Pulmonary artery endothelial cell (primary cell): ENCODE measurements at regions not wholly inside any gene's neighbourhood (a gene's known extent, or its start where the extent isn't known, plus 50 kb on each side); places are given as distances from the start of the nearest gene placed in this dataset.

ENCODE experiments used
- DNase-seq: peaks from one replicate; pipeline ENCODE4 v3.0.0-alpha.2; 2011; ENCODE audit warnings: low read depth, low spot score

GRCh38 chr2:120898496-120898895 is 162.8 kb downstream of the GLI2 start:
- DNase-seq, result no peak

DNA sequence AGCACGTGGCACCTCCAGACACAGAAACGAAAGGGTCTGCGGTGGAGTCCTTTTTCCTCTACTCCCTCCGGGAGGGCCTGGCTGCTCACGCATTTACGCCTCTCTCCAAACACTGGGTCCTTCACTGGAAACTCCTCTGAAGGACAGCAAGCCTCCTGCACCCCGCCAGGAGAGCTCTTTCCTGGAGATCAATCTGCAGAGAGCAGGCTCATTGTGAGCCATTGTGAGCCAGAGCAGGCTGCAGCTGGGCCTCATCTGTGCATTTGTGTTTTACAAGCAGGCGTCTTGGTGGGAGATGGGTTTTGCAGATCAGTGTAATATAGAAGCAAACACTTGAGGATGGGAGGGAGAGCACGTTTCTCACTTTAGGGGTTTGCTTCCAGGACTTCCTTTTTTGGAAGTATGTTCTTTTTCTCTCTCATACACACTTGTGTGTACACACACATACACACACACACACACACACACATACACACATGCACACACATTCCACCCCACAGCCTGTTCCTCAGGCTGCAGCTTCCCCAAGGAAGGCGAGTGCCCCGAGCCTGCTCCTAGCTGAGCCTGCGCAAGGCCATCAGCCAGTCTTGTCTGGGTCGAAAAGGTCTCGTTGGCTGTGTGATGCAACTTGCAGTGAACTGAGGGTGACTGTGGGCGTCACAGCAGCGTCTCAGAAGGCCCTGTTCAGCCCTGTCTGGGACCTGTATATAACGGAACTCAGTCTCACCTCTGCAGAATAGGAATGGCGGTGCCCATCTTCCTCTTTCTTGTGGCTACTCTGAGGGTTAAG is 163.5 kb downstream of the GLI2 start:
- DNase-seq, result no peak

GRCh38 chr2:120899771-120900170 is 164.1 kb downstream of the GLI2 start:
- DNase-seq, result no peak

DNA sequence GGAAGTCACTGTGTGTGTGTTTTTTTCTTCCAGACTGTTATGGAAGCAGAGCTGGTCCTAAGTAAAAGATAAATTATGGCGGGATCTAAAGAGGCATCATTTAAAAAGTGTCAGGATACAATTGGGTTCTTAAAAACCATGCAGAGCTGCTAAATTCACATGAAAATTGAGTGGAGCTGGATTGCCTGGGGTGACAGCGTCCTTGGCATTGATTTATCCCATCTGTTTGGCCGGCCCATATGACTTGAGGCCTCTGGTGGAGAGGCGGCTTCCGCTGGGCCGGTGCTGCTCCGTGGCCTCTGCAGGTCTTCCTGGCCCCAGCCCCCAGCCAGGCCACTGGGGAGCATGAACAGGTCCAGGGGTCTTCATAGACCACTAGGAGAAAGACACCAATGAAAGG is 165.5 kb downstream of the GLI2 start:
- no peak for DNase-seq

DNA sequence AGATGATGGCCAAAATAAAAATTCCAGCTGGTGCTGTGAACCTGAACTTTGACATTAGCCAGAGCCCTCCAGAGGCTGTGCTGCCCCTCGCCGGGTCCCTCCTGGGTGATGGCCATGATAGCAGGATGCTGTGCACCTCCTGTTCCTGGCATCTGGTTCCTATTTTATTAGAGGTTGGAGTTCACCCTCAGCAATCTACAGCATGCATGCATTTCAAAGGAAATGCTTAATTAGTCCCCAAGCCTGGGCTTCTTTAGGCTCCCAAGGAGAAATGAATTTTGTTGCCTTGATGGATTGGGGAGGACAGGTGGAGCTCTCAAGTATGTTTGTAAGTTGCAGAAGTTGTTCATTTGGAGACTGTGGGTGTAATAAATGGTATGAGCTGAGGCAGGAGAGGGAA is 166.9 kb downstream of the GLI2 start:
- DNase-seq, result no peak

- no peak for DNase-seq
Measured at GRCh38 chr2:120904379-120904778, 168.7 kb downstream of the GLI2 start.

DNA sequence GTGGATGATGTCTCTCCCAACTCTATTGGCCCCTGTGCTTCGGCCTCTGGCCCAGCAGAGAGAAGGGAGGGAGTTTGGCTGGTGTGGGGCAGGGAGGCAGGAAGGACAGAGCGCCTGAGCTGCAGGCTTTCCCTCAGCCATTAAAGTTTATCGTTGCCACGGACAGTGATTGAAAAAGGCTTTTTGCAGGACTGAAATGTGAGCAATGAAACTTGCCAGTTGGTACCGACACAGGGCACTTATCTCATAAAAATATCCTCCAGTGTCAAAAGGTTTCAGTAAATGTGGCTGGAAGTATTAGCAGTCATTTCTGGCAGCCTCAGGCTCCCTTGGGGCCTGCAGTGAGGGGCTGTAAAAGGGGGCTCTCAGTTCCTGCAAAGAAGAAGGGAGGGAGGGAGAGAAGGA is 169.2 kb downstream of the GLI2 start:
- DNase-seq, result no peak

DNA sequence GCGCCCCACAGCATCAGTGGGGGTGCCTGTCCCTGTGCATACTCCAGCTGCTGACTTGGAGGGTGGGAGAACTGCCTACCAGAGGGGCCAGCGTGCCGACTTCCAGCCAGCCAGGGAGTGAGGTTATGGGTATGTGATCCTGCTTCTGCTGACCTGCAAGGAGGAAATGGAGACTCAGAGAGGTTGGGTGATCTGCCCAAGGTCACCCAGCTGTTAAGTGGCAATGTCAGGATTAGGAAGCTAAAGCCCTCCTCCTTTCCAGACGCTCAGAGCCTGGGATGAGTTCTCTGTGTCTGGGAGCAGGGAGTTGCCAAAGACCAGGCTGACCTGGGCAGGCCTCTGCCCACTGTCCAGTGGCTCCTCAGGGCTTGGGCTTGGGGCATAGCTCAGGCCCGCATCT is 169.6 kb downstream of the GLI2 start:
- DNase-seq, result no peak

GRCh38 chr2:120905824-120906571 is 170.3 kb downstream of the GLI2 start:
- DNase-seq, result no peak

DNA sequence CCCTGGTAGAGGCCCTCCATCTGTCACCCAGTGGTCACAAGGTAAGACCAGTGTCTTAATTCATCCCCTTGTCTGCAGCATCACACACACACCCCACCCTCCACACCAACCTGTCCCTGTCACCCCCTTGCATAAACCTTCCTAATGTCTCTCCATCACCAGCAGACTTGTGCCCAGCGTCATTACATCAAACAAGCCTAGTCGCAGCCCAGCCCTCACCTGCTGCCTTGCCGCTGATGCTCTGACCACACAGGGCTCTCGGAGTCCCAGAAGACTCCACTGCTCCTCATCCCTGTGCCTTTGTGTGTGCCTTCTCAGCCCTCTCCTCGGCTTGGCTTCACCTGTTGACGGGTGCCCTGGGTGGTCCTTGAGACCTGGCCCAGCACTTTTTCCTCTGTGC is 171.2 kb downstream of the GLI2 start:
- no peak for DNase-seq

DNA sequence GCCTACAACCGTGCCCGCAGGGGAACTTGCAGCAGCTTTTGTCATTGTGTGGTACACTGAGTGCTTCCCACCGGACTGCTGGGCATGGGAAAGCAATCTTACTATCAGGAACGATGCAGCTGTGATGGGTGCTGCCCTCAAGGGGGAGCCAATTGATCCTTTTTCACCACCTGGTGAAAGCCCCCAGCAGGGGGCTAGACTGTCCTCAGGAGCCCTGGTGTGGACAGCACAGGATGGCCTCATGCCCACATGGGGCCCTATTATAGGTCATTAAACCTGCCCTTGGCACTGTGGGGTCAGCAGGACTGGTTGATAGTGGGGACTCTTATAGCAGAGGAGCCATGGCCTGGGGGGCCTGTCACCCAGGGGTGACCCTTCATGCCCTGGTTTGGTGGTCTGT is 172.2 kb downstream of the GLI2 start:
- DNase-seq, result no peak

- DNase-seq, result no peak
Measured at GRCh38 chr2:120908314-120908975, 172.8 kb downstream of the GLI2 start.

DNA sequence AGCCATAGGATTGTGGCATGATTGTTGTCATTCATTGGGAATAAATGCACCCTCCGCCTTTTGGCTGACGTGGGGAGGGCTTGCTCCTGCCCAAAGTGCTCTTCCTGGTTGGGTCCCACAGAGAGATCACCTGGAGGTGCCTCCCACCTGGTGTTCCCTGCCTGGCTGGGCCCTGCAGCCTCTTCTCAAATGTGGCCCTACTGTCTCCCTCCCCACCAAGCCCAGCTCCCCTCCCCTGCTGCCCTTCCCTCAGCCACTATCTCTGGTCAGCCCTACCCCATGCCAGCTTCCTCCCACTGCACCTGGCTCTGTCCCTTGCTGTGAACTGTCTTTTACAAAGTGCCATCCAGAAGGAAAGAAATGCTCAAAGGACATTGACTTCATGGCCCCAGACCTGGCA is 173.4 kb downstream of the GLI2 start:
- DNase-seq, result no peak

DNA sequence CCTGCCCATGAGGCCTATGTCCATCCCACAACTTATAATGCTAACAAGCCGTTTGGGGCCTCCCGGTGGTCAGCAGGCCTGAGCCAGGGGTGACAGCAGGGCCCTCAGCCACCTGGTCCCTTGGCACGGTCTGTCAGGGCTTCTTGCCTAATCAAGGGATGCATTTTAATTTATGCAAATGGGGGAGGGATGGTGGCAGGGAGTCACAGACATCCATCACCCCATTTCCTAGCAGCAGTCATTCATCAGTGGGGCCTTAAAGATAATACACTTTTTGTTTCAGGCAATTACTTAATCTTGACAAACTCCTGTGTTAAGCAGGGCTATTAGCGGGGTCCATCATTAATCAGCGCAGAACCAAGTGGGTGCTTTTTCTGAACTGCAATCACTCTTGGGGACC is 174.5 kb downstream of the GLI2 start:
- no peak for DNase-seq

GRCh38 chr2:120910956-120911951 is 175.6 kb downstream of the GLI2 start:
- DNase-seq, result no peak

GRCh38 chr2:120912101-120912985 is 176.7 kb downstream of the GLI2 start:
- DNase-seq, result no peak

- DNase-seq, result no peak
Measured at GRCh38 chr2:120913972-120914838, 178.5 kb downstream of the GLI2 start.

GRCh38 chr2:120914839-120915521 is 179.3 kb downstream of the GLI2 start:
- DNase-seq, result peak; percentile 75

DNA sequence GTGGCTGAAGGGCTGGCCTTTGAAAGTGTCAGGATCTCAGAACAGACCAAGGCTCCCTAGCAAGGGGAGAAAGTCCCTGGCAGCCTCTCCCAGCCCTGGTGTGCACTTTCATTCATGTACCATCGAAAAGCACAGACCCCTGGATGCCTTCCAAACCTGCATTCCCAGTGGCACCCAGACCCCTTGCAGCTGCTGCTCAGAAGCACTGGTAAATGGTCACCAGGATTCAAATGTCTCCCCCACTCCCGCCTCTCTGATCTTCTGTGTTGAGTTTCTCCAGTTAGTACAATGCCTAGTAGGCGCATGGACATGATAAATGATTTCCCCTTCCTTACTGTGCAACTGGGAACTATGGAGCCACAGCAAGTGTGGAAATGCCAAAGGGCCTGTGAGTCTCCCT is 180.0 kb downstream of the GLI2 start:
- no peak for DNase-seq
